ENCODE measurements at regions not wholly inside any gene's neighbourhood (a gene's known extent, or its start where the extent isn't known, plus 50 kb on each side); places are given as distances from the start of the nearest gene placed in this dataset.

- Histone ChIP-seq H3K9me3 (ENCODE audit: control insufficient read depth, insufficient read depth, low read length) (no peaks in the 10 kb centered on the region; the same call in 1 of the 2 replicates), H3K27ac (ENCODE audit: low read depth, low read length) (no peak overlapping the region), H3K4me3 (ENCODE audit: low read depth, low read length) (no peak overlapping the region), H3K27me3 (ENCODE audit: control insufficient read depth, insufficient read depth, low read length) (peaks cover 19% of the 10 kb centered on the region)
- TF ChIP-seq, protein P1, sequence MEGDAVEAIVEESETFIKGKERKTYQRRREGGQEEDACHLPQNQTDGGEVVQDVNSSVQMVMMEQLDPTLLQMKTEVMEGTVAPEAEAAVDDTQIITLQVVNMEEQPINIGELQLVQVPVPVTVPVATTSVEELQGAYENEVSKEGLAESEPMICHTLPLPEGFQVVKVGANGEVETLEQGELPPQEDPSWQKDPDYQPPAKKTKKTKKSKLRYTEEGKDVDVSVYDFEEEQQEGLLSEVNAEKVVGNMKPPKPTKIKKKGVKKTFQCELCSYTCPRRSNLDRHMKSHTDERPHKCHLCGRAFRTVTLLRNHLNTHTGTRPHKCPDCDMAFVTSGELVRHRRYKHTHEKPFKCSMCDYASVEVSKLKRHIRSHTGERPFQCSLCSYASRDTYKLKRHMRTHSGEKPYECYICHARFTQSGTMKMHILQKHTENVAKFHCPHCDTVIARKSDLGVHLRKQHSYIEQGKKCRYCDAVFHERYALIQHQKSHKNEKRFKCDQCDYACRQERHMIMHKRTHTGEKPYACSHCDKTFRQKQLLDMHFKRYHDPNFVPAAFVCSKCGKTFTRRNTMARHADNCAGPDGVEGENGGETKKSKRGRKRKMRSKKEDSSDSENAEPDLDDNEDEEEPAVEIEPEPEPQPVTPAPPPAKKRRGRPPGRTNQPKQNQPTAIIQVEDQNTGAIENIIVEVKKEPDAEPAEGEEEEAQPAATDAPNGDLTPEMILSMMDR (IDR thresholded peaks at IDR 0.05; ENCODE audit: low read depth, low read length): no peak
- ChIA-PET CTCF (interaction anchor here (0.5 kb wide), 1 partner anchor 131 kb away, joined by 7 read pairs; no protein-coding TSS in a partner anchor), POLR2A (no interaction called here)
- DNase-seq (ENCODE audit: low read depth, low spot score): no peak
These were observed 185.8 kb upstream of the GLI2 start for GRCh38 chr2:120549841-120550240.

DNA sequence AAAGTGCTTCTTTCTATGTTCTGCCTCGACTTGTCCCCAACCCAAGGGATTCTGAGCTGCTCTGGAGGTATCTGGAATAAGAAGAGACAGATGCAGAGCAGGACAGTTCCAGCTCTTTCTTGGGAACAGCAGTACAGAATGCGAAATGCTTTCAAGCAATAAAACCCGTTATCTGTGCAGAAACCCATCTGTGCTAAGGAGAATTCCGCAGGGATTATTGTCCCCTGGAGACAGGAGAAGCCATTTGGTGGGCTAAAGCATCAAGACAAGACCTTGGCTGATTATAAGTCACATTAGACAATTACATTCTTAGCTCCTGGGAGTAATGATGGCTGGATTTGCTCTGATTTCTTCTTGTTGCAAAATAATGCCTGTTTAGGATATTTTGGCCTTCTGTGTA, 185.4 kb upstream of the GLI2 start:
- peaks cover 19% of the 10 kb centered on the region for H3K27me3 ChIP-seq (ENCODE audit: control insufficient read depth, insufficient read depth, low read length)
- H3K9me3 ChIP-seq (ENCODE audit: control insufficient read depth, insufficient read depth, low read length): no peaks in the 10 kb centered on the region; the same call in 1 of the 2 replicates
- ChIA-PET POLR2A (no interaction called here), CTCF (interaction anchor here (0.5 kb wide), 1 partner anchor 130 kb away, joined by 7 read pairs; no protein-coding TSS in a partner anchor)
- H3K4me3 ChIP-seq (ENCODE audit: low read depth, low read length): no peak overlapping the region
- DNase-seq (ENCODE audit: low read depth, low spot score): no peak
- no peak overlapping the region for H3K27ac ChIP-seq (ENCODE audit: low read depth, low read length)
- TF ChIP-seq, protein P1 (IDR thresholded peaks at IDR 0.05; ENCODE audit: low read depth, low read length): no peak

- ChIA-PET POLR2A (no interaction called here), CTCF (interaction anchor here (1.3 to 1.5 kb wide), 2 partner anchors 125 to 130 kb away, joined by 4 to 5 read pairs; no protein-coding TSS in a partner anchor)
- H3K4me3 ChIP-seq (ENCODE audit: low read depth, low read length): no peak overlapping the region
- DNase-seq (ENCODE audit: low read depth, low spot score): no peak
- peaks cover 21% of the 10 kb centered on the region for H3K27me3 ChIP-seq (ENCODE audit: control insufficient read depth, insufficient read depth, low read length)
- H3K27ac ChIP-seq (ENCODE audit: low read depth, low read length): no peak overlapping the region
- no peaks in the 10 kb centered on the region; the same call in 1 of the 2 replicates for H3K9me3 ChIP-seq (ENCODE audit: control insufficient read depth, insufficient read depth, low read length)
- TF ChIP-seq, protein P1 (IDR thresholded peaks at IDR 0.05; ENCODE audit: low read depth, low read length): no peak
These were observed 184.7 kb upstream of the GLI2 start for GRCh38 chr2:120550893-120551446.

DNA sequence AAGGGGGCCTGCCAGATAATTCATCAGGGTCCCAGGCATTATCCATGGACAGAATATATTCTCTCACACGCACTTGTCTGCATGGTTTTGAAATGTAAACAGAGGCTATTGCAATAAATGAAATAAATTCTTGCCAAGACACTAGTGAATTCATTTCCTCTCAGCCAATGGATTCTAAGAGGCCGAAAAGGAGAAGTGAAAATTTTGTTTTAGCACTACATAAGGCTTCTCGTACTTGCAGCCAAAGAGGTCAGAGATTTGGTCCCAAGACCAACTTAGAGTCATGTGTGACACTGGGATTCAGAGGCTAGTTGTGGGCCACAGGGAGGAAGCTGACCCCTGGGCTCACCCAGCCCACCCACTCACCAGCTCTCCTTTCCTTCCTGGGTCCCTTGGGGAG, 184.1 kb upstream of the GLI2 start:
- Histone ChIP-seq H3K27me3 (ENCODE audit: control insufficient read depth, insufficient read depth, low read length) (peaks cover 25% of the 10 kb centered on the region), H3K9me3 (ENCODE audit: control insufficient read depth, insufficient read depth, low read length) (no peaks in the 10 kb centered on the region; the same call in 1 of the 2 replicates), H3K27ac (ENCODE audit: low read depth, low read length) (no peak overlapping the region), H3K4me3 (ENCODE audit: low read depth, low read length) (no peak overlapping the region)
- ChIA-PET POLR2A (no interaction called here), CTCF (interaction anchor here (1.3 to 1.5 kb wide), 2 partner anchors 124 to 130 kb away, joined by 4 to 5 read pairs; no protein-coding TSS in a partner anchor)
- no peak for DNase-seq (ENCODE audit: low read depth, low spot score)
- TF ChIP-seq, protein P1 (IDR thresholded peaks at IDR 0.05; ENCODE audit: low read depth, low read length): no peak

DNA sequence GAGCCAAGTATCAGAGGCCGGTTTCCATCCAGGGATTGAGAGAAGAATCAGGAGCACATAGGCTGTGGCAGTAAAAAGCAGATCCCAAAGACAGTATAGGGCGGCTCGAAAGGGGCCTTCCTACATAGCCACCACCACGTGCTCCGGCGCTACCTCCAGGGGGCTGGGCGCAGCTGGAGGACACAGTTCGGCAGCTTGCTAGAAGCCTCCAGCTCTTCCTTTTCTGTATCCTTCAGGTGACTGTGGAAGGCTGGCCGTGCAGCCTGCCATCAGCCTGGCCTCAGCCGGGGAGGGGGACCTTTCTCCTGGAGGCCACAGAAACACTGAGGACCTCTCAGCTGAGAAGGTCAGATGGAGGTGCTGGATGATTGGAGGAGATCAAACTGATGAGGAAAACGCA, 183.6 kb upstream of the GLI2 start:
- H3K4me3 ChIP-seq (ENCODE audit: low read depth, low read length): no peak overlapping the region
- TF ChIP-seq, protein P1 (IDR thresholded peaks at IDR 0.05; ENCODE audit: low read depth, low read length): no peak
- no peaks in the 10 kb centered on the region; the same call in 1 of the 2 replicates for H3K9me3 ChIP-seq (ENCODE audit: control insufficient read depth, insufficient read depth, low read length)
- peaks cover 25% of the 10 kb centered on the region for H3K27me3 ChIP-seq (ENCODE audit: control insufficient read depth, insufficient read depth, low read length)
- POLR2A ChIA-PET: no interaction called here
- no peak for DNase-seq (ENCODE audit: low read depth, low spot score)
- no peak overlapping the region for H3K27ac ChIP-seq (ENCODE audit: low read depth, low read length)
- CTCF ChIA-PET: interaction anchor here (1.3 to 1.5 kb wide), 2 partner anchors 123 to 129 kb away, joined by 4 to 5 read pairs; no protein-coding TSS in a partner anchor

Measured in AG04450 (cell line).